HG02981 (cell line): ENCODE measurements at regions not wholly inside any gene's neighbourhood (a gene's known extent, or its start where the extent isn't known, plus 50 kb on each side); places are given as distances from the start of the nearest gene placed in this dataset.
A peak's percentile ranks its signal among the peaks of the same experiment; 100 is the strongest.
"Not testable (repeated sequence)": the region's sequence is repeated elsewhere in the genome, so short reads cannot be mapped to it uniquely, and the experiment has no call there.

ENCODE experiments used
- ATAC-seq: cut with Tn5 transposase; IDR thresholded peaks from one replicate; pipeline ENCODE4 v1.9.1; 2021; ENCODE audit warnings: mild to moderate bottlenecking, moderate library complexity; ENCODE audit not compliant: unreplicated experiment

DNA sequence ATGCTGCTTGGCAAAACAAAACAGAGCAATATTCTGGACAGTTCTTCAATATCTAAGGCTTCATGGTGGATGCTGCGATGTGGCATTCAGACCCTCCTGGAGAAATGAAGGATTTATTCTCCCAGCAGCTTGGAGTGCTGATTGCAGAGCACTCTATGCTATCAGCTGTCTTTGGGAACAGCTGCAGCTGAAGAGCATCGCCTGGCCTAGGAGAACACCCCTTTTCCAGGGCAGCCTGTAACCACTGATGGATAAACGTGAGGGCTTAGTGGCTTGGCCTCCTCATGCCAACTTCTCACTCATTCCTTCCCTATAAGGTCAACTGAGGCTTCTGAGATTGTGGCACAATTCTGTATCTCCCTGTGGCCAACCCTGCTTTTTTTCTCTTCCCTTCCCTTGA is 638.1 kb upstream of the CNTNAP2 start:
- no peak for ATAC-seq

DNA sequence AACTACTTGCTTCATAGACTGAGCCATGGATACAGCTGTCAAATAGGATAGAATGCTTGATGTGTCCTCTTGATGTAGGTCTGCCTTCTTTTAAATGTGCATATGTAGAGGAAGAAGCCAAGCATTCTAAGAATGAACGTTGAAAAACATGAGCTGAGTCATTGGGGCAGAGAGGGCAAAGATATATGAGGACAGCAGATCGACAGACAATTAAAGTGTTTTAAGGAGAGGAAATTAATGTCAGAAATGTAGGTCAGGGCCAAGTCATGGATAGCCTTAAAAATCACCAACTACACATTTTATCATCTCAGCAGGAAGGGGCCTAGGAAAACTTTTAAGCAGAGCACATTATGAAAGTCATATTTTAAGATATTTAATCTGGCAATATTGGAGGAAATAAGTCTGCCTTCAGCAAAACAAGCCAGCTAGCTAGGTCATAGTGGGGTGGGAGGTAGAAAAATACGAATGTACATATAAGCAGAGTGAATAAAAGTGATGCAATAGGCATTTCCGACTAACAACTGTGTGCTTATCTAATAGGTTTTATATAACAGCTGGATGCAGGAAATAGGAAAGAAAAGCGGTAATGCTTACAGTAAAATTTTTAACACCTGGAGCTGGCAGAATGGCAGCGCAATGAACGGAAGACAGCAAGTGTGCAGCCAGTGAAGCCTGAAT is 638.3 kb upstream of the TPK1 start:
- ATAC-seq: no peak

DNA sequence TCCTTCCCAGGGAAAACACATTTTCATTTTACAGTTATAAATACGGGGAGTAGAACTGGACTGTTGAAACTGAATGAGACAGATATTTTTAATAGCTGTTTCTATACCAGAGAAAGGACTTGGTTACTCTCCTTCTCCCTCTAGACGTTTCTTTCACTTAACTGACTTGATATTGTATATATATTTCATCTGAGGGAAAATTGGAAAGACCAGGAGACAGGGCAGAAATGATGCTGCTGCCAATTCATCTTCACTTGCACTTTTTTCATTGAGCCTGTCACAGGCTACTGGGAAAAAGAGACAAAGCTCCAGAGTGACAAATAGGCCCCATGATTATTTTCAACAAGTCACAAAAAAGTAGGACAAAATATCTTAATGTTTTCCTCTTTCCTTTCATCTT is 636.0 kb upstream of the TPK1 start:
- no peak for ATAC-seq

DNA sequence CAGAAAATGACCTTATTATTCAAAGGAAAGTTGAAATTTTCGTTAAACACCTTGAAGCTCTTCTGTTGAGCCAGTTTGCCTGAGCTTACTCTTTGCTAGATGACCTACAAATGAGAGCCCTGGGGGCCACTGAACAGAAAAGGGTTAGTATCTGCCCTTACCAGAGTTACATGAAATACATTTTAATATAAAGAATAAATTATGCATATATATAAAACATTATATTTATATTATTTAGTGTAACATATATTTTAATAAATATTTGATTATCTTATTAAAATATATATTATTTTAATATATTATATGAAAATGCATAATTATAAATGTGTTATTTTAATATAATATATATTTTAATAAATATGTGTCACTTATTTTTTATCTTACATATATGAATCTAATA is 628.4 kb upstream of the TPK1 start:
- ATAC-seq: no peak

DNA sequence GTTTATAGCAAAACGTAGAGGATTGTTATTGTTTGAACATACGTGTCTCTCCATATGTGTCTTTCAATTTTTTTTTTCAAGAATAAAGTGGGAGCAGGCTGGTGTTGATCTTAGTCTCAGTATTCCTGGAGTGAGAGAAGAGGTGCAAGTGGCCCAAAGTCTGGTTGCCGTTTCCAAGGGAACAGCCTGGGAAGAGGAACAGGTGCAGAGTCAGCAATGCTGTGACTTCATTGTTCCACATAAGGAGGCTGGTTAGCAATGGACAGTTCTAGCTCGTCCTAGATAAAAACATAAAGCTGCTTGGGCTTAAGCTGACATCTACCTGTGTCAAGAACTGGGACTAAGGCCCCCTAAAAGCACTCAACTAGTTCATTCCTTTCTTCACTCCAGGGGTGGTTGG is 626.6 kb upstream of the TPK1 start:
- ATAC-seq: no peak

DNA sequence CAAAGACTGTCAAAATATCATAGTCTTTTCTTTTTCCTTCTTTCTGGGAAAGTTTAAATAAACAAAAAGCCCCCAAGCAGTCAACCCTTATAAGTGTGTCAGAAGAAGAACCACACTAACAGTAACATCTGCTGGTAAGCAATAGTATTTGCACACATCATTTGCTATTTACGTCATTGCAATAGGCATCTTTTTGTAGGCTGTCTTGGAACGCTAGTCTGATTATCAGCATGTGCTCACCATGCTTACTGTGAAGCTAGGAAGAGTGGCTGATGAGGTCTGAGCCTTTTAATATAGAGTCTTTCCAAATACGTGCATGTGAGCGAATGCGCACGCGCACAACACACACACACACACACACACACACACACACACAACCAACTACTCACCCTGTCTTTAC is 599.0 kb upstream of the TPK1 start:
- no peak for ATAC-seq

DNA sequence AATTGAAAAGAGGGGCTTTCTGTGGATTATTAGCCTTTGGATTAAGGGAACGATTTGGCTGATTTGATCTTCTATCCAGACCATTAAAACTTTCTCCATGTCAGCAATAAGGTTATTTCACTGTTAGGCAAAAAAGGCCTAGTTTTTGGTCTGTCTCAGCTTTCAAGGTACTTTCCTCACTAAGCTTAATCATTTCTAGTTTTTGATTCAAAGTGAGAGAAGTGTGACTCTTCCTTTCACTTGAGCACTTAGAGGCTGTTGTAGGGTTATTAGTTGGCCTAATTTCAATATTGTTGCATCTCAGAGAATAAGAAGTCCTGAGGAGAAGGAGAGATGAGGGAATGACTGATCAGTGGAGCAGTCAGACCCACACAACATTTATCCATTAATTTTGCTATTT is 596.0 kb upstream of the TPK1 start:
- peak; percentile 58 for ATAC-seq

DNA sequence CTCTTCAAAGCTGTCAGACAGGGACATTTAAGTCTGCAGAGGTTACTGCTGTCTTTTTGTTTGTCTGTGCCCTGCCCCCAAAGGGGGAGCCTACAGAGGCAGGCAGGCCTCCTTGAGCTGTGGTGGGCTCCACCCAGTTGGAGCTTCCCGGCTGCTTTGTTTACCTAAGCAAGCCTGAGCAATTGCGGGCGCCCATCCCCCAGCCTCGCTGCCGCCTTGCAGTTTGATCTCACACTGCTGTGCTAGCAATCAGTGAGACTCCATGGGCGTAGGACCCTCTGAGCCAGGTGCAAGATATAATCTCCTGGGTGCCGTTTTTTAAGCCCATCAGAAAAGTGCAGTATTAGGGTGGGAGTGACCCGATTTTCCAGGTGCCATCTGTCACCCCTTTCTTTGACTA is 582.6 kb upstream of the TPK1 start:
- ATAC-seq: not testable (repeated sequence)

DNA sequence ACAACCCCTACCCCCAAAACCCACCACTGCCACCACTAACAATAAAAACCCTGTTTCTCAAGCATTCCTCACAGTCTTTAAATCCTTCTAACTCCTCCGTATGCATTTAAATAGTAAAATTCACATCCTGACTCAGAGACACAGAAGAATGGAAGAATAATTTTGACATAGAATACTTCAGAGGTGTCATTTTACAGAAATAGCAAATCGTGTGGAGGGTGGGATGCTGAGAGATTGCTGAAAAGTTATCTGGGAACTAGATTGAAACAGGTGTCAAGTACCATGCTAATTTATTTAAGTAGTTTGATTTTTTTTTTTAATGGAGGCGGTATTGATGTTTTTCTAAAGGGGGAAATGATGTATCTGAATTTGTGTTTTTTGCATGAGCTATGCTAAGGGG is 575.2 kb upstream of the TPK1 start:
- no peak for ATAC-seq

DNA sequence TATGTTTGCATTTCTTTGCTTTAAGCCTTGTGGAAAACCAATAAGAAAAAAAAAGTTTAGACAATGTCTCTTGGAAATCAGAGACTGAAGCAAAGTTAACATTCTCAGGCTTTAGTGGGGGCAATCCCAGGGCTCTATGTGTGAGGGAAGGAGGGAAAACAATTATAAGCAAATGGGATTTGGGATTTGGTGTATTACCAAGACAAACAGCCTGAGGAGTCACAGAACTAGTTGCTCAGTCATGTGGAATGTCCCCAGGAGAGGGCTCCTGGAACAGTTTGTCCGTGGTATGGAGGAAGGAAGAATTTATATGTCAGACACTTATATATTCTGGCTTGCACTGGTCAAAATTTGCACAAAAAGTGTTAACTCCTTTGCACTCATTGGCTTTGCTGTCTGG is 562.9 kb upstream of the TPK1 start:
- no peak for ATAC-seq

DNA sequence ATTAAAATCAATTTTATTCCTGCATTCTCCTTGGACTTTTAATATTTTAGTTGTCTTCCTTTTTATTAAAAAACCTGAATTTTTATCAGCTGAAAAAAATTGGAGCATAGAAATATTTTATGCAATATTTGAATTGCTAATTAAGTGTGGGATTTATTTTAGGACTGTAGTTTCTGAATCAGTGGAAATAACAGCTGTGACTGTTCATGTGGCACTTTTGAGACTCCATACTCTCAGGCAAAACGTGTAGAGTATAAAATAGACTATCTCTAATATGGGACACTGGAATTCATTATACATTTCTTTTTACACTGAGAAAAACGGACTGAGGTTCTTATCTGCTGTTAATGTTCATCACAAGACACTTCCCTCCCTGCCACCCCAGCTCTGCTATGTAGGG is 558.3 kb upstream of the TPK1 start:
- no peak for ATAC-seq

DNA sequence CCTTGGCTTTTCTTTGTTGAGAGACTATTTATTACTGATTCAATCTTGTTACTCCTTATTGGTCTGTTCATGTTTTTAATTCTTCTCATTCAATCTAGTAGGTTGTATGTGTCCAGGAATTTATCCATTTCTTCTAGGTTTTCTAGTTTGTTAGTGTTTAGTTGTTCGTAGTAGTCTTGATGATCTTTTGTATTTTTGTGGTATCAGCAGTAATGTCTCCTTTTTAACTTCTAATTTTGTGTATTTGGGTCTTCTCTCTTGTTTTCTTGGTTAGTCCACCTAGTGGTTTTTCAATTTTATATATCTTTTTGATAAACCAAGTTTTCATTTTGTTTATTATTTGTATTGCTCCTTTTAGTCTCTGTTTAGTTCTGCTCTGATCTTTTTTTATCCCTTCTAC is 546.9 kb upstream of the TPK1 start:
- no peak for ATAC-seq

DNA sequence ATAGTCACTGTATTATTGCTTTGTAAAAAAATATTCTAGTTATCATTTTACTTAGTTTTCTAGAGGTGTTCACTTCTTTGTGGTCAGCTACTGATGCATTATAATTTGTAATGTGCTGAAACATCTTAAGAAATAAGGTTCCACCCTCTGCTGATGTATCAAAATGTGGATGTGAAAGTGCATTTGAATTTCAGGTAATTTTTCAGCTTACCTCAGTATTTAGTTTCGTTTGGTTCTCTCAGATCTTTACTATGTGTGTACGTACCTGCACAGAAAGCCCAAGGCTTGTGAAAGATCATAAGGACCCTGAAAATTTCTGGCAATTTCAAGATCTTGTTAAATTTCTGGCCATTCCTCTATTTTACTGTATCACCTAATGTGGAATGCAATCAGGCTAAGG is 542.3 kb upstream of the TPK1 start:
- ATAC-seq: no peak

DNA sequence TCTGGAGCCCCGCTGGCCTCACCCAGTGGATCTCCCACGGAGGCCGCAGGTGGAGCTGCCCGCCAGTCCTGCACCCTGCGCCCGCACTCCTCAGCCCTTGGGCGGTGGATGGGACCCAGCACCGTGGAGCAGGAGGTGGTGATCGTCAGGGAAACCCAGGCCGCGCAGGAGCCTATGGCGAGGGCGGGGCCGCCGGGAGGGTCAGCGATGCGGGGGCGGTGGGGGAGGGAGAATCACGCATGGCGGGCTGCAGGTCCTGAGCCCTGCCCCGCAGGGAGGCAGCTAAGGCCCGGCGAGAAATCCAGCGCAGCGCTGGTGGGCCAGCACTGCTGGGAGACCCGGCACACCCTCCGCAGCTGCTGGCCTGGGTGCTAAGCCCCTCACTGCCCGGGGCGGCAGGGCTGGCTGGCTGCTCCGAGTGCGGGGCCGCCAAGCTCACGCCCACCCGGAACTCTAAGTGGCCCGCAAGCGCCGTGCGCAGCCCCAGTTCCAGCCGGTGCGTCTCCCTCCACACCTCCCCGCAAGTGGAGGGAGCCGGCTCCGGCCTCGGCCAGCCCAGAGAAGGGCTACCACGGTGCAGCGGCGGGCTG is 524.8 kb upstream of the TPK1 start:
- ATAC-seq: no peak

DNA sequence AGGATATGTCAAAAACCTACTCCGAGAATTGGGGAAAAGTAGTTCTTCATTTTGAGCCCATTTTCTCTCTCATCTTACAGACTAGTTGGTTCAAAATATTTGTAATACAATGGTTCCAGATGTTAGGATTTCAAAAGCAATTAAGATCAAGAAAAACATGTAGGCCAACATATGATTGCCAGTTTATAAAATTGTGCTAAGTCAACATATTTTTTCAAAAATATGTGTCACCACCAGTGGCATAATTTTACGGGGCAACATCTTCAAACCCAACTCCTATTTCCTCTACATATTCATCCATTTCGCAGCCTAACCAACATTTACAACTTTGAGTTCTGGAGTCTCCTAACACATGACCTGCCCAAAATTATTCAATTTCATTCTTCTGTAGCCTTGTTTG is 514.5 kb upstream of the TPK1 start:
- ATAC-seq: no peak

DNA sequence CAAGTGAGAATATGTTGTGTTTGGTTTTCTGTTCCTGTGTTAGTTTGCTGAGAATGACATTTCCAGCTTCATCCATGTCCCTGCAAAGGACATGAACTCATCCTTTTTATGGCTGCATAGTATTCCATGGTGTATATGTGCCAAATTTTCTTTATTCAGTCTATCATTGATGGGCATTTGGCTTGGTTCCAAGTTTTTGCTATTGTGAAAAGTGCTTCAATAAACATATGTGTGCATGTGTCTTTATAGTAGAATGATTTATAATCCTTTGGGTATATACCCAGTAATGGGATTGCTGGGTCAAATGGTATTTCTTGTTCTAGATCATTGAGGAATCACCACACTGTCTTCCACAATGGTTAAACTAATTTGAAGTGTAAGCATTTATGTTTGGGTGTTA is 513.6 kb upstream of the TPK1 start:
- ATAC-seq: not testable (repeated sequence)

DNA sequence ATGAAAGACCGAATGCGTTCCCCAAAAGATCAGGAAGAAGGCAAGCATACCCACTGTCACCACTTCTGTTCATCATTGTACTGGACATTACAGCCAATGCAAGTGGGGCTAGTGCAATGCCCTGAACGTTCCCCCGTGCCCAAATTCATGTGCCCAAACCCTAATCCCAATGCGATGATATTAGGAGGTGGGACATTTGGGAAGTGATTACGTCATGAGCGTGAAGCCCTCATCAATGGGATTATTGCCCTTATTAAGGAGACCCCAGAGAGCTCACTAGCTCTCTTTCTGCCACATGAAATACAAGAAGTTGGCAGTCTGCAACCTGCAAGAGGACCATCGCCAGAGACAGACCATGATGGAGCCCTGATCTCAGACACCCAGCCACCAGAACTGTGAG is 511.4 kb upstream of the TPK1 start:
- no peak for ATAC-seq

DNA sequence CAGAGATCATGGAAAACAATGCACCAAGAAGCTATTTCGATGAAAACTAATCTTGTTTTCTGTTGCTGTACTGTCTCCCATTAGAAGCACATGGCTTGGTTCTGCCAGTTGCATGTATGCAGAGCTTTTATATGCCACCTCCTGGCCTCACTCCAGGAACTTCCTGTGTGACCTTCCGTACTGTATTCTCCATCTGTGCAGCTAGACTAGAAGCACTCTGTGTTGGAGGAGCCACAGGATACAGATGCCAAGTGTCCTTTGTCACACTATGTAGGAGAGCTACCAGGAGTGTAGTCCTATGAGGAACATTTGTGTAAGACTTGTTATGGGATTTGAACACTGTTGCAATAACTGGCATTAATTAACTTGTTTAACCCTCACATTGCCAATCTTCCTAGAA is 503.5 kb upstream of the TPK1 start:
- ATAC-seq: no peak

DNA sequence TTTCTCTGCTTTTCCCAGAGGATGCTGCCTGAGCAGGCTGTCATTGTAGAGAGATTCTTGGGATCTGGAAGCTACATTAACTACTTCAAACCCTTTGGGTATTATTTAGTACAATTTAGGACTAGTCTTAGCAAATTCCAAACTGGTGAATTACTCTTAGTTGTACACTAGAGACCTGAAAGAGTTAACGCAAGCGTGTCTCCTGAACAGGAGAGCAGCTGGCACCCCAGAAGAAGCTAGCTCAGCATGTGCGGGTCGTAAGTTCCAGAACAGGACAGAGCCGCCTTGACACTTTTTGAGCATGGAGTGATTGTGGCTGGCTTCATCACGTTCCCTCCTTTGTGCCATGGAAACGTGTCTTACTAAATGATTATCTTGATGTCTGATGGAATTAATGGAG is 495.7 kb upstream of the TPK1 start:
- ATAC-seq: no peak

DNA sequence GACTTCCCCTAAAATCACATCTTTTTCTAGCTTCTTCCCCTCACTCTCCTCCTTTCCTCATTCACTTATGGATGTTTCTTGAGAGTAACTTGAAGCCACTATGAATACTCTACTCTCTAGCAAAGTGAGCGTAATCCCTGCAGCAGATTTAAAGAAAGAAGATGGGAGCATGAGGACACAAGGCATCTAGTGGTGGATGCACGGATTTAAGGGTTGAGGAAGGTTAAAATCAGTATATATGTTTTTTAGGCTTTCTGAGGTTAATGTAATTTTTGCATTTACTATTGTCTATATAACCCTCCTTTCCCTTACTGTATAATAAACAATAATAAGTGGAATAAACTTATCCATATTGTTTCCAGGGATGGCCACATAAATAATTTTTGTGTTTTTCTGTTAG is 495.2 kb upstream of the TPK1 start:
- no peak for ATAC-seq

DNA sequence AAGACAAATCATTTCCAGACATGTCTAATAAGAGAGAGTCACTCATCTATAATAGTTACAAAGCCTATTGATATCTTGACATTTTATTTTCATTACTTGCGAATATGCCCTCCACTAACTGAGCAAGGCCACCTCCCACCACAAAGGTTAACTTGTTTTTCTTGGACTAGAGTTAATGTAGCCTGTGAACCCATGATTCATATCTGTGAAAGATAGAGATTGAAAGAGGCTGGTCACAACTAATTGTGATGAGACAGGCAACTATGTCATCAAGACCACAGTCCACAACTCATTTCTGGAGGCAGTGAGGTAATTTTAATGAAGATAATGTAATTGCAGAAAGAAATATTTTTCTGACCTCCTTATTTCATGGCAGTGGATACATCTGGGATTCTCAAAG is 491.8 kb upstream of the TPK1 start:
- no peak for ATAC-seq

DNA sequence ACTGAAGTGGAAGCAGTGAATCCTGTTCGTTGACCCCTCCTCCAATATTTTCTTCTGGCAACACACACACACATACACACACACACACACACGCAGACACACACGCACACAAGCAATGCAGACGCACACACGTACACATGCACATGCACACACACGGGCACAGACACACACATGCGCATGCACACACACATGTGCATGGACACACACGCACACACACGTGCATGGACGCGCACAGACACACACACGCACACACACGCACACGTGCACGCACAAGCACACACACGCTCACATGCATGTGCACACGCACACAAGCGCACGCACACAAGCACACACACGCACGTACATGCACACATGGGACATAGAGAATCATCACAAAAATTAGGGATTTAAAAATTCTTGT is 488.2 kb upstream of the TPK1 start:
- no peak for ATAC-seq

DNA sequence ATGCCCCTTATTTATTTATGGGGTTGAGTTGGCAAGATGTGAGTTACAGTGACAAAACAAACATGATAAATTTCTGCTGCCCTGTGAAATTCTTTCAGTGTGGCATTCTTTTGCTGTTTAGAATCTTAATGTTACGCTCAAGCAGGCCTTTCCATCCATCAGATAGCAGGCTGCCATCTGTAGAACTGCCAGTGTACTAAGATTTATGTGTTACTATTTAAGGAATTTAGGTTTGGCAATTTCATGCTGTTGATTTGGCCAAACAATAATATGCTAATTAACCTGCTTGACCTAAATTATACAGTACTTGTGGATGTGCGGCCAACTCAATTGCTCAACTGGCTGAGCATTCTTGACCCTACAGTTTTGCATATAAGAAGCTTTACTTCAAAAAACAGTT is 477.7 kb upstream of the TPK1 start:
- ATAC-seq: no peak
